PC-3 (cell line): ENCODE measurements at regions not wholly inside any gene's neighbourhood (a gene's known extent, or its start where the extent isn't known, plus 50 kb on each side); places are given as distances from the start of the nearest gene placed in this dataset.

Source experiments
- EZH2 ChIP-seq: fragments of 300-600 bp; sonication (generic); IDR thresholded peaks from one replicate; pipeline ENCODE4 v1.6.1; 2017; ENCODE audit warnings: antibody characterized with exemption, mild to moderate bottlenecking, low read length; ENCODE audit not compliant: unreplicated experiment
- TF ChIP-seq, protein P1 (sequence below): fragments of 300-600 bp; sonication (generic); conservative IDR thresholded peaks from 2 replicates; pipeline ENCODE4 v1.5.1; 2017; ENCODE audit warnings: antibody characterized with exemption, low read depth, mild to moderate bottlenecking, low read length

DNA sequence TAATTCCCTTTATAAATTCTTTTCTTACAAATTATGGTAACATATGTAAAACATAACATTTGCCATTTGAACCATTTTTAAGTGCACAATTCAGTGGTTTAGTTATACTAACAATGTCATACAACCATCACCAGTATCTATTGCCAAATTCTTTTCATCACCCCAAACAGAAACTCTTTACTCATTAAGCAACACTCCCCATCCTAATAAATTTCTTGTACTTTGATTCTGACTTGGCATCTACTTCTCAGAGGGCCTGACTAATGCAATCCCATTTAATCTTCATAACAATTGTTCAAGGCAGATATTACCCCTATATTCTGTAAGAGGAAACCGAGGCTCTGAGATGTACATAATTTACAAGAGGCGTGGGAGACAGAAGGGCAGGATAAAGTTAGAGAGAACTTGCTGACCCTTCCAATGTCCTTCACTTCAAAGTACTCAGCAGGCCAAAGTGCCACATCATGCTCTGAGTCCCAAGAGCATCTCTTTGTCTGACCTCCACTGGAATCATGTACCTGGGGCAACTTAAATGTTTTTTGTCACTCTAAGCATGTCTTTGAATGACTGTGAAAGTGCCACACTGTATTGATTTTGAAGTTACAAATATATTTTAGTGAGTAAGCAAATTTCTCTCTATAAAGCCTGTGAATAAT lies 255.3 kb downstream of the KIF4B start:
- TF ChIP-seq EZH2 = no peak
- TF ChIP-seq, protein P1, sequence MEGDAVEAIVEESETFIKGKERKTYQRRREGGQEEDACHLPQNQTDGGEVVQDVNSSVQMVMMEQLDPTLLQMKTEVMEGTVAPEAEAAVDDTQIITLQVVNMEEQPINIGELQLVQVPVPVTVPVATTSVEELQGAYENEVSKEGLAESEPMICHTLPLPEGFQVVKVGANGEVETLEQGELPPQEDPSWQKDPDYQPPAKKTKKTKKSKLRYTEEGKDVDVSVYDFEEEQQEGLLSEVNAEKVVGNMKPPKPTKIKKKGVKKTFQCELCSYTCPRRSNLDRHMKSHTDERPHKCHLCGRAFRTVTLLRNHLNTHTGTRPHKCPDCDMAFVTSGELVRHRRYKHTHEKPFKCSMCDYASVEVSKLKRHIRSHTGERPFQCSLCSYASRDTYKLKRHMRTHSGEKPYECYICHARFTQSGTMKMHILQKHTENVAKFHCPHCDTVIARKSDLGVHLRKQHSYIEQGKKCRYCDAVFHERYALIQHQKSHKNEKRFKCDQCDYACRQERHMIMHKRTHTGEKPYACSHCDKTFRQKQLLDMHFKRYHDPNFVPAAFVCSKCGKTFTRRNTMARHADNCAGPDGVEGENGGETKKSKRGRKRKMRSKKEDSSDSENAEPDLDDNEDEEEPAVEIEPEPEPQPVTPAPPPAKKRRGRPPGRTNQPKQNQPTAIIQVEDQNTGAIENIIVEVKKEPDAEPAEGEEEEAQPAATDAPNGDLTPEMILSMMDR = no peak
